SK-MEL-5 (cell line): ENCODE measurements at regions not wholly inside any gene's neighbourhood (a gene's known extent, or its start where the extent isn't known, plus 50 kb on each side); places are given as distances from the start of the nearest gene placed in this dataset.

ENCODE experiments used
- DNase-seq: peaks from one replicate; pipeline ENCODE4 v3.0.0-alpha.2; 2016; ENCODE audit warnings: low read depth, low spot score
- in situ Hi-C: cut with HindIII; loops from 2 replicates; pipeline ENCODE4 v1.10.0; 2016; ENCODE audit warnings: low sequenced_read_pairs, high pct_unique_total_duplicates, low pct_unique_long_range_greater_than_20kb

DNA sequence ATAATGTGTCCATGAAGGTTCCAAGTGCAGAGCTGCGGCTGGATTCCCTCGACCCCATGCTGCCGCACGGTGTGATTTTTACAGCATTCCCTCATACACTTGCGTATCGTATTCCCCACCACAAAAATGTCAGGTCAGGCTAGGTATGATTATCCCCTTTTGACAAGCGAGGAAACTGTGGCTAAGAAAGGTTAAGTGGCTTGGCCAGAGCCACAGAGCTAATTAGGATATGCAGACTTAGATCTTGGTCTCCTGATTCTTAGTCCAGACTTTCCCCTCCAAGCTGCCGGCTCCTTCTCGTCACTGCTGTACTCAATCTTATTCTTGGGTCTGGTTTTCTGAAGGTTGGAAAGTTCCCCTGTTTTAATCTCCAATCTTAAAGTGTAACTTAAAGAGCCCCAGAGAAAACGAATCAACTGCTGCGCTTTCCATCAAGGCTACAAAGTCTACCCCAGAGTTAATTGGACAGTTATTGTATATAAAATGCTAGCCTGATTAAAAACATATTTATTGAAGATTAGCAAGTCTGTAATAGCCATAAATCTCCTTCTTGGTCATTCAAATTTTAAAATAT, 176.6 kb downstream of the ADAMTS15 start:
- DNase-seq, result no peak
- in situ Hi-C loops, result no loop called here

DNA sequence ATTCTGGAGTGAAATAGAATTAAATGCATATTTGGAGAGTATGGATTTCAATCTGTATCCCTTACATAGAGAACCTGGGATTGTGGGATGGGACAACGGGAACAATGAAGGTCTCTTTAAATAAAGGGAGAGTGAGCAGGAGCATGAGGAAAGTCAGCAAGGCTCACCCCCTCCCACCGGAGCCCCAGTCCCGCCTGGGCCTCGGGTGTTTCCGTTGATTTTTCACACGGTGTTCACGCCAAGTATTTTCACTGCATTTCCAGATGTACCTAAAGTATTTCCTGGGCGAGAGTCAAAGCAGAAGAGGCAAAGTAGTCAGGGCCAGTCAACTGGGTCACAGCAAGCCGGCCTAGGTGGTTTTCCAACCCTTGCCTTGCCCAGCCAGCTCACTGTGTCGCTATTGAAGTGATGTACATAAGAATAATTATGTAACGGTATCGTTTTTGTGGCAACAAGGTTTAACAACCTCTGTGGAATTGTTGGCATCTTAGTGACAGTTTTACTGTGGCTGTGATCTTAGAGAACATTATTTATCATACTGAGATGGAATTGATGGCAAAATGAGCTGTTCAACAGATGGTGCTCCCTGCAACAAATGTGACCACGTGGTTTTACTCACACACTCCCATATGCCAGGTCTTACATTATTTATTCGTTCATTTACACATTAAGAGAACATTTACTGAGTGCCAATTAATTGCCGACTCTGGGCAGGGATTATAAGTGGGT, 177.3 kb downstream of the ADAMTS15 start:
- DNase-seq, result no peak
- in situ Hi-C loops, result no loop called here

DNA sequence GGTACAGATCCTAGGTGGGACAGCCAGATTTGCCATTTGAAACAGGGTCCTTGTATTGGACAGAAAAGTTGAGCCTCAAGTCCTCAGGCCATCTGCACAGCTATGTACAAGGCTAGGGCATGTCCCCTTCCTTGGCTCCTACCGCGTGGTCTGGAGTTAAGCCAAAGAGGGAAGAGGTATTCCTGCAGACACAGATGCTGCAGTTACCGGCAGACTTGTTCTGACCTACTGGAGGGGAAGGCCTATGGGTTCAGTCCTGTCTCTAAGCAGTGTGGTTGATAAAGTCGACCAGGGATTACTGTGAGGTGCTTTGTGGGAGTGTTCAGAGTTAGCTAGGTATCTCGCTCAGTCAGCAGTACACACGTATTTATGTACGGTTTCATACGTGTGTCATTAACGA, 180.6 kb downstream of the ADAMTS15 start:
- no peak for DNase-seq
- in situ Hi-C loops, result no loop called here

DNA sequence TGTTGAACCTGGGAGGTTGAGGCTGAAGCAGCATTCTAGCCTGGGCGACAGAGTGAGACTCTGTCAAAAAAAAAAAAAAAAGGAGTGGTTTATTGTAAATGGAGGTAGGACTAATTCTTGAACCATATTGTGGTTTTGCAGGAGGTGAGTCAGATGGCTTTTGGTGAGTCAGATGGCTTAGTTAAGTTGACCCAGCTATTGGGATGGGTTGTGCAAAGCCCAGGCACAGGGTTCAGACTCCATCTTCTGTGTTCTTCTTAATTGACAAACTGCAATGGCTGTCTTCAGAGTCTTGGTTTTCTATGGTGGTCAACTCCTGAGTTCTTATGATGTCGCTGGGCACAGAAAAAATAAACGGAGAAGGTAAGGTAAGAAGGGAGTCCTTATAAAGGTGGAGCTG, 182.7 kb downstream of the ADAMTS15 start:
- in situ Hi-C loops, result no loop called here
- no peak for DNase-seq

DNA sequence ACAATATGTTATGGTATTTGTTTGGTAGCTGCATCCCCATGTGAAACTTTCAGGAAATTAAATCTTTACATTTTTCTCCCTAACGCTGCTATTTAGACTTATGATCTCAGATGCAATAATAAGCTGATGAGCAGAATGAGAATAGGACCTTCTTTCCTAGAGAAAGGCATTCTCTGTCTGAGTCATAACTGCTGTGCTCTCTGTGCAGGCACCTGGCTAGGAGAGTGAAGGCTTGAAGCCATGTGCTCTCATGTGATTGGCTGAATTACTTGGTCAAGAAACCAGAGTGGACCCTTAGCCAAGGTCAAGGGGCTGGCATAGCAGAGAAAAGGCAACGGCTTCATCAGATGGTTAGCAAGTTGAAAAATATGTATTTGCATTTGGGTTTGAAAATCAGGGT, 185.0 kb downstream of the ADAMTS15 start:
- in situ Hi-C loops, result no loop called here

DNA sequence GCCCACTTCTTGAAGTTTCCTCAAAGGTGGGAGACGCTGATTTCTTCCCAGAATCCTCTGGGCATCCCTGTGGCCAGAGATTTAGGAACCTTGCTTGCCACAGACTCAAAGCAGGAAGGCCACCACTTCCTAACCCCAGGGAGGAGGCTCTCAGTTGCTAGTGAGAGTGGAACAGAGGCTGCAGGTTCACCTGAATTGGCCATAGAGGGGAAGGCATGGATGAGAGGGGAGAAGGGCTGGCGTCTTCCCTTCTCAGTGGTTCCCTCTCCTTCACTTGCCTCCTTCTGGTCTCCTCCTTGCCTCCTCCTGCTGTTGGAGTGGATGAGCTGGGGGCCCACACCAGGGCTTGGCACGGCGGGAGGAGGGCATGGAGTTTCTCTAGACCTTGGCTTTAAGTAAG, 185.7 kb downstream of the ADAMTS15 start:
- in situ Hi-C loops, result no loop called here
- no peak for DNase-seq

More for the DNA sequence above, 185.0 kb downstream of the ADAMTS15 start:
- no peak for DNase-seq

DNA sequence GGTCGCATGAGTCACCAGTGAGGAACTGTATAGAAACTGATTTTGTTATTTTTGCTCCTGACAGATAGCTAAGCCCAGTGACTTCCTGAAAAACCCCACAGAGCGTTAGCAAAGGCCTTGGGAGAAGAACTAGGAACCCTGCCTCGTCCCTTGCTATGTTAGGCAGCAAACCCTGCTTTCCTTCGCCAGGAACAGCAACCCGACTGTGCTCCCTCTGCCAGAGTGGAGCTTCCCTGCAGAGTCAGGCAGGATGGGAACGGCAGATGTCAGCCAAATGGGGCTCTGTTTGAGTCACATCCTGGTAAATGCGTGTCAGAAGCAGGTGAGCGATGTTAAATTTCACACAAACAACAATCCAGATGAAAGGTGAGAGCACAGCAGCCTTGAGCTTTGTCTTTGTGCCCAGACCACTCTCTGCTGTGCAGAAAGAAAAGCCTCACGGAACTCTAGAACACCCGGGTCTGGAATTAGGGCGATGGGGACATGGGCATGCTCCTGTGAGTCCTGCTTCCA, 186.6 kb downstream of the ADAMTS15 start:
- DNase-seq, result no peak
- in situ Hi-C loops, result no loop called here

DNA sequence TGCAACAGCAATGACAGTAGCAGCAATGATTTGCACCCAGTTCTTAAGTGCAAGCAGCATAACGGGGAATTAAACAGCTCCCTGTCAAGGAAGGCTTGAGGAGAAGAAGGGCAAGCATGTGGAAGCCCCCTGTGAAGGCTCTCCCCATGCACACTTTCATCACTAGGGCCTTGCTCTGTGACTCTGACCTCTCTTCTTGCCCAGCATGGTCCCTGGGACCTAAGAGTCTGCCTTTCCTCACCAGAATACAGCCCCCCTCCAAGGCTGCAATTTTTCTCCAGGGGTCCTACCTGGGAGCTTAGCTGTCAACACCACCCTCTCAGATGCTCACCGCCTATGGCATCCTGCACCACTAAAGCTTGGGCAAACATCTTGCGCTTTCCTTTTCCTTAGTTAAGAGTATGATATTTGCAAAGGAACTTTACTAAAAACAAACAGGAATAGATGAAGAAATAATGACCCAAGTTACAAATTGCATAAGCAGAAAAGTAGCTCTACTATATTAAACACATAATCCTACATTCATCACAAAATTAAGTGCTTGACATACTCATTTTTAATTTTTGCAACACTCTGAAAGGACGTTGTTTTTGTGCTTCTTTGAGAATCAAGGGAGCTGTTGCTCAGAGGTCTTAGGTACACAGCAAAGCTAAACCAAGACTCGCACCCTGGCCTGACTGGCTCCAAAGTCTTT, 187.6 kb downstream of the ADAMTS15 start:
- DNase-seq, result no peak

DNA sequence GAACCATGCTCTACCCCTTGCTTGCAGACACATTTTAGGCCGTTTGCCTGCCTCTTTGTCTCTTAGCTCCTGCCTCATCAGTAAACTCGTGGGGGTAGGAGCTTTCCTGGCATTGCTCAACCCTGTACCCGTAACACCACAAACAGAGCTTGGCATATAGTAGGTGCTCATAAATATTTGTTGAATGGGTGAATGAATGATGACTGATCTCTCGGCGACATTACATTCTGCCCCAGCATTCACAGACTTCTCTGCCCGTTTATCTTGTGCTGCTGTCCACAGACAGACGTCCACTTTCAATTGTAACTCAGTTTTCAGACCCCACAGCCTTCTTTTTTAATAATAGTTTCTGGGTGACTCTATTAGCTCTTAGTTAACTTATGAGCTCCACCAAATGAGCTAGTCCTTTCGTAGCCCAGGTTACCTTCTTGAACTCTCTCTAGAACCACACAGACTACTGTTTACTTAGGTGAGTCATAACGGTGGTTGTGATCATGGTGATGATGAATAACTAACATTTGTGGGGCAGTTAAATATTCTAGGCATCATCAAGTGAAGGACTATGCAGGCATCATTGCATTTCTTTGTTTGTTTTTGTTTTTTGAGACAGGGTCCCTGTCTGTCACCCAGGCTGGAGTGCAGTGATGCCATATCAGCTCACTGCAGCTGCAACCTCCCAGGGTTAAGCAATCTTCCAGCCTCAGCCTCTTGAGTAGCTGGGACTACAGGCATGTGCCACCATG, 188.4 kb downstream of the ADAMTS15 start:
- no peak for DNase-seq
- in situ Hi-C loops, result no loop called here

More for the DNA sequence above, 187.6 kb downstream of the ADAMTS15 start:
- in situ Hi-C loops, result no loop called here

DNA sequence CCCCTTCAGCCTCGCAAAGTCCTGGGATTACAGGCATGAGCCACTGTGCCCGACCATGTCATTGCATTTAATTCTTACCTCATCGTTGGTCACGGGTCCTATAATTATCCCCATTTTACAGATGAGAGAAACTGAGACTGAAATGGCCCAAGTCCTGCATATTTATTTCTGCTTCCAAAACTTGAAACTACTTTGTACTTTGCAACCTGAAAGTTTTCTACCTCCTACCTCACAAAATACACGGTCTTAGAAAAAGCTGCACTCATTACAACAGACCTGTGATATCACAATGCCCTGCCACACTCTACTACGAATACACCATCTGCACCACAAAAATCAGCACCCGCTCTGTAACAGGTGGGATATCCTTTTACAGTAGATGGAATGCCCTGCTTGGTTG, 189.1 kb downstream of the ADAMTS15 start:
- in situ Hi-C loops, result no loop called here
- DNase-seq, result no peak

DNA sequence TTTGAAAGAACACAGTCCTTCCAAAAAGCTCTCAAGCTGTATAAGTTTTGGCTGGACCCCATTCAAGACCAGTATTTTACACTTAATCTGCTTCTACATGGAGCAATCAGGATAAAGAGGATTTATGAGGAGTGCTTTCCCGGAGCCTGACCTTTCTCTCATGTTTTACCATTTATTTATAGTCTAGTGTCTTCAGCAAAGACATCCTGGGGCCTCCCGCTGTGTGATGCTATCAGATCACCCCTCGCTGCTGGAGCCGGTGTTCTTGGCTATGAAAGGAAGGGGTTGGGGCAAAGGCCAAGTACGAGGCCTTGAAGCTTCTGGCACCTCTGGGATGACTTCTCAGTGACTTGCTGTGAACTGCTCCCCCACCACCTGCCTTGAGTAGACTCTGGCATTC, 189.6 kb downstream of the ADAMTS15 start:
- in situ Hi-C loops, result no loop called here
- no peak for DNase-seq

DNA sequence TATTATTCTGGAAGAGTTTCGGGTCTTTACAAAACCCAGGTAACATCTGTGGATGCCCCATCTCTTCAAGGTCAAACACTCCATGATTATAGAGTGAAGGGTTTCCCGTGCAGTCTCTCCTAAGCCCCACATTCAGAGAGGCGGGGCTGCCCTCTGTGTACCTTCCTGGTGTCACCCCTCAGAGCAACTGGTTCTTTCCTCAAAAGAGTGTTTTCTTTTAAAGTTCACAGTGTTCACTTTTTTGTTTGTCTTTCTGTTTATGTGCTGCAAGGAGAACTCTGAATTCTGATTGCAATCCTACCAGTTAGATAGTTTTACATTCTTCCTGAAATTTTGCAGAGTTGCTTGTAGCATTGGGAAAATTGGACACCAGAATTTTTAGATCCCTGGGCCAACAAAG, 190.2 kb downstream of the ADAMTS15 start:
- in situ Hi-C loops, result no loop called here
- DNase-seq, result no peak

DNA sequence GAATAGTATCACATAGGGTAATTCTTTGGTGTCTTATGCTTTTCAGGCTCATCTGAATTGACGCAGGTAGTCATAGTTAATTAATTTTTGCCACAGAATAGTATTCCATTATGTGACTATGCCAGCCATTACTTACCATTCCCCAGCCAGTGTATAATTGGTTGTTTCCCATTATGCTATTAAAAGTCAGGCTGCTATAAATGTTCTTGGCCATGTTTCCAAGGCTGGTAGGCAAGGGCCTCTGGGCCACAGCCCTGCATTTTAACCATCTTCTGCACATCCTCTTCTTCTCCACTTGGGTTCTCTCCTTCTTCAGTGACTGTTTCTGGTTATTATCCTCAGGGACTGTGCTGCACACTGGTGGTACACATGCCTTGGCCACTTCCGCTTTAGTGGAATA, 190.9 kb downstream of the ADAMTS15 start:
- DNase-seq, result no peak
- in situ Hi-C loops, result no loop called here

DNA sequence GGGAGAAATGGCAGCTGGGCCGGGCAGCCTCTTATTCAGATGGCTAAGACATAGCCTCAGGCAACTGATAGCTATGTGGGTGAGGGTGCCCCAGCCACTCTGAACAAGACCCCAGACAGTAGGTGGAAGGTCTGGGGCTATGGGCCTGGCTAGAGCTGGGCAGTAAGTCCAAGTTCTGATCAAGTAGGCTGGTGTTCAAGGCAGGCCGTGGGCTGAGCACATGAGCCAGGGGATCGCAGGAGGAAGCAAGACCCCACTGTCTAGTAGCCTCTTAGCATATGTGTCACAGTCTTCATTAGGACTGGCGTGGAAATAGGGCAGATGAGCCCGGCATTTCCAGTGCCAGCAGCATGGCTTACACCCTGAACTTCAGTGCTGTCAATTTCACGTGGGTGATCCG, 192.1 kb downstream of the ADAMTS15 start:
- DNase-seq, result no peak
- in situ Hi-C loops, result no loop called here

DNA sequence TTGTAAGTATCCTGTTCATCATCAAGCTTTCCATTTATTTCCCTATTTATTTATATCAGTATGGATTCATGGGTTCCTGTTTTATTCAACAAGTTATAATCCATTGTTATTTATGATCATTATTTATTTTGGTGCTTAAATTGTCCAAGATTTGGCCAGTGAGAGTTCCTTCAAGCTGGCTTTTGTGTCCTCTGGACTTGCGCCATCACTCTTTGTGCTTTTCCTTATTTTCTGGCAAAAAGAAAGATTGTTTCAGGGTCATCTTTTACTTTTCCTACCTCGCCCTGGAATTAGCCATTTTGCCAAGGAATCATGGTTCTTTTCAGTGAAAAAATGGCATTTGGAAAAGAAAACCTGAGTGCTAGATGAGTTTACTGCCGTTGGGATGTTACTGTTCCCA, 193.4 kb downstream of the ADAMTS15 start:
- no peak for DNase-seq
- in situ Hi-C loops, result no loop called here

DNA sequence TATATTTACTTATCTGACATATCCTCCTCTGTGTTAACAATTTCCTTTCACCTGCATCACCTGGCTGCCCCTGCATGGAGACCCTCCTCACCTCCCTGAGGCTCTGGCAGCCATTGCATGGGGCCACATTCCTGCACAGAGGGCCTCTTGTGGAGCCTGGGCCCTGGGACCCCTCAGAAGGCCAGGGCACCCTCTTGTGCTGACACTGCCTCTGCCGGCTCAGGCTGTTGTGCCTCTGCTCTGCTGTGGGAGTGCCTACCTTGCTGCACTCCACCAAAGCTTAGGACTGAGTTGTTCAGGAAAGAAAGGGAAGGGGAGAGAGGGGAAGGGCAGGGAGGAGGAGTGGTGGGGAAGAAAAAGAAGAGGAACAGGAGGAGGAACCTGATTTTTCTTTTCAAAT, 194.5 kb downstream of the ADAMTS15 start:
- no peak for DNase-seq
- in situ Hi-C loops, result no loop called here

DNA sequence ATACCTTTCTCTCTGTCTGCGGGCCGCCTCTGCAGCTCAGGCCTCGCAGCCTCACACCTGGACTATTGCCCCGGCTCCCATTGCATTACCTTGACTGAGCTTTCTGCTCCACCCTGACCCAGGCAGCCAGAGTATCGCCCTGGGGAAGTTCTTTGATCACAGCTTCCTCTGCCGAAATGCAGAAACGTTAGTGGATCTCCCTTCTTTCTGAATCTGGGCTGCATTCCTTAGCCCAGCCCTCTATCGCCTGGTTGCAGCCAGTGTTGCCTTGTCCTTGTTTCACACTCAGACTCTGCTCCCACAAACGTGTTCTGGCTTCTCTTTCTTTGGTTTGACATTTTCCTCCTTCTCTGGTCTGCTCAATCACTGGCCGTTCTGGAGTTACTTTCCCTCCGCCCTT, 195.7 kb downstream of the ADAMTS15 start:
- no peak for DNase-seq
- in situ Hi-C loops, result no loop called here

DNA sequence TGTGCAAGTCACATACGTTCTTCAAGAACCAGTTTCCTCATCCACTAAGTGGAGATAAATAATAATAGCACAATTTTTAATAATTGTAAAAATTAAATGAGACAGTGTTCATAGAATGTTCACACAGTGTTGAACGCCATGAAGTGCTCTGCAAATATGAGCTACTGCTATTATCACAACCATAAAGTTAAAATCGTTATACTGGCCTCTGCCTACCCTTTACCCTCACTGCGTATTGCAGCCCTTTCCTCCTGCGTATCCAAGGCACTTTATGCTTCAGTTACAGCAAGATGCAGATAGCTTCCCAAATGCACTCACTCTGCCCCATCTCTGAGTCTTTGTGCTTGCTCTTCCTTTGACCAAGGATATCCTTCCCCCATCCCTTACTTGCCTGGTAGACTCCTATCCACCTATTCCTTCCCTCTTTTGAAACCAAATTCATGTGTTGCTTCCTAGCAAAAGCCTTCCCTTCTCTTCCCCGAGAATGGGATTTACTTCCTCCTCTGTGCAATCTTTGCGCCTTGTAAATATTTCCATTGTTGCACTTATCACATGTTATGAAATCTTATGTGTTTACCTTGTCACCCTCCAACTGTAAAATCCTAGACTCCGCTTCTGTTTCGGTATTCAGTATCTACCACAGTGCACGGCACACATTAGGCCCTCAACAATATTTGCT, 196.9 kb downstream of the ADAMTS15 start:
- no peak for DNase-seq
- in situ Hi-C loops, result no loop called here
